HUES64 (cell line): ENCODE measurements at regions not wholly inside any gene's neighbourhood (a gene's known extent, or its start where the extent isn't known, plus 50 kb on each side); places are given as distances from the start of the nearest gene placed in this dataset.

ENCODE experiments used
- H3K27ac ChIP-seq: 2 replicates; pipeline ENCODE4 v1.7.0; 2013; ENCODE audit warnings: low read depth, low read length, inconsistent platforms
- H3K27me3 ChIP-seq: 2 replicates; pipeline ENCODE4 v1.6.1; 2013; ENCODE audit warnings: mild to moderate bottlenecking, low read length; ENCODE audit not compliant: insufficient read depth
- H3K36me3 ChIP-seq: 2 replicates; pipeline ENCODE4 v1.6.1; 2013; ENCODE audit warnings: mild to moderate bottlenecking, low read length; ENCODE audit not compliant: insufficient read depth
- H3K4me1 ChIP-seq: 2 replicates; pipeline ENCODE4 v1.6.1; 2013; ENCODE audit warnings: mild to moderate bottlenecking, low read length, moderate library complexity; ENCODE audit not compliant: insufficient read depth
- H3K4me3 ChIP-seq: 2 replicates; pipeline ENCODE4 v1.5.1; 2013; ENCODE audit warnings: mild to moderate bottlenecking, low read length, moderate library complexity
- H3K9ac ChIP-seq: 2 replicates; pipeline ENCODE4 v1.6.1; 2013; ENCODE audit warnings: mild to moderate bottlenecking, low read depth, low read length
- H3K9me3 ChIP-seq: 2 replicates; pipeline ENCODE4 v1.6.1; 2013; ENCODE audit warnings: low read depth, low read length; ENCODE audit not compliant: insufficient read depth
- WGBS: fragments of 150-250, 120-280 bp; methylation state at CpG from one replicate; pipeline ENCODE4 v1.1.7; 2013; ENCODE audit warnings: missing lambda C conversion rate; 5-methylcytosine and 5-hydroxymethylcytosine counted together

GRCh38 chr4:96558466-96558865 lies 718.6 kb downstream of the PDHA2 start:
- no peaks in the 10 kb centered on the region for H3K9me3 ChIP-seq
- 94% methylated on average over 2 of the region's 2 CpGs for WGBS
- H3K27ac ChIP-seq: no peak overlapping the region
- no peaks in the 10 kb centered on the region for H3K27me3 ChIP-seq
- no peak overlapping the region for H3K9ac ChIP-seq
- no peaks in the 10 kb centered on the region for H3K36me3 ChIP-seq
- no peaks in the 10 kb centered on the region for H3K4me1 ChIP-seq
- H3K4me3 ChIP-seq: no peak overlapping the region

DNA sequence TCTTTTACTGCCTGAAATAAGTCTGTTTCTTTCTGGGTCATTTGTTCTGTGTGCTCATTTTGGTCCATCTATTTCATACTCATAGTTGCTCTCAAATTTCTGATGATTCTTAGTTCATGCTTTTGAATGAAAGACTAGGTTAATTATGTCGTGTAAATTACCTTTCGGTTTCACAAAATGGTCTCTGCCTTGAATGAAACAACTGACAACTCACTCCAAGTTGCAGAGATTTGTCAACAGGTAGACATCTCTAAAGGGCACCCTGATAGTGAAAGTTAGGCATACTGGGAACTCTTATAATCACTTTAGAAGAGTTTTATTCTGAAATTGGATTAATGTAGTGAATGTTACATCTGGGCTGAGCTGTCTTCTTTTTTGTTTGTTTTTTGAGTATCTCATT lies 726.9 kb downstream of the PDHA2 start:
- Histone ChIP-seq H3K27me3 (no peaks in the 10 kb centered on the region), H3K9me3 (no peaks in the 10 kb centered on the region), H3K36me3 (no peaks in the 10 kb centered on the region), H3K4me1 (no peaks in the 10 kb centered on the region), H3K4me3 (no peak overlapping the region), H3K9ac (no peak overlapping the region), H3K27ac (no peak overlapping the region)
- WGBS: 96% methylated on average over 2 of the region's 2 CpGs

- Histone ChIP-seq H3K36me3 (no peaks in the 10 kb centered on the region), H3K27me3 (no peaks in the 10 kb centered on the region), H3K4me1 (no peaks in the 10 kb centered on the region), H3K9ac (no peak overlapping the region), H3K4me3 (no peak overlapping the region), H3K9me3 (no peaks in the 10 kb centered on the region), H3K27ac (no peak overlapping the region)
- 100% methylated on average over 1 of the region's 2 CpGs for WGBS
Measured at GRCh38 chr4:96585304-96585703, 745.4 kb downstream of the PDHA2 start.

DNA sequence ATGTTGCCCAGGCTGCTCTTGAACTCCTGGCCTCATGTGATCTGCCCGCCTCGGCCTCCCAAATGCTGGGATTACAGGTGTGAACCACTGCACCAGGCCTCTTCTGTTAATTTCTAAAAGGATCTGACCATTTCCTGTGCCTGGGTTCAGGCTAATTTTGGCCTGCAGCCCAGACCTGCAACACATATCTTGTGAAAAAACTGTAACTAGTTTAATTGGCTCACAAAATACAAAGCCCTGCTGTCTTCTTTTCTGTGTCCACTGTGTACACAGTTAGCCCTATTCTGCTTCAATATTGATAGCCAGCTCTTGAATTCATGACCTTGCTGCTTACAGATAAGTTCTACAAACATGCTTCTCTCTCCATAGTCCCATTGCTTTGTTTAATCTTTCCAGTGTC lies 753.5 kb downstream of the PDHA2 start:
- Histone ChIP-seq H3K36me3 (no peaks in the 10 kb centered on the region), H3K9me3 (no peaks in the 10 kb centered on the region), H3K4me3 (no peak overlapping the region), H3K9ac (no peak overlapping the region), H3K27me3 (no peaks in the 10 kb centered on the region), H3K4me1 (no peaks in the 10 kb centered on the region), H3K27ac (no peak overlapping the region)
- WGBS: 94% methylated on average over 2 of the region's 2 CpGs

DNA sequence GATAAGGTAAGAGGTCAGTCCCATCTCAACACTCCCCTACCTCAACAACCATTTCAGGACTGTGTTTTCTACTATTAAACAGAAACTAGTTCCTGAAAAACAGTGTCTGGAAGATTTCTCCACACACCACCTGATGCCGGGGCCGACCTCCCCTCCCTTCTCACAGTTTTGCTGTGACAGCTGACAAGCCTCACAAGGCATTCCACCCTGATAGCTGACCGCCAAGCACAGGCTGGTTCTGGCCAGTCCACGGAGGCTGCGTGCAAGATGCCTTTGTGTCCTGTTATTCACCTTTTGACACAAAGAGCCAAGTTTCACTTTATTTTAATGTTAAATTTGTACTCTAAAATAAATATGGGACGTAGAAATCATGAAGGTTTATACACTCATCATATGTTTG lies 758.6 kb downstream of the PDHA2 start:
- H3K9ac ChIP-seq: no peak overlapping the region
- no peaks in the 10 kb centered on the region for H3K9me3 ChIP-seq

DNA sequence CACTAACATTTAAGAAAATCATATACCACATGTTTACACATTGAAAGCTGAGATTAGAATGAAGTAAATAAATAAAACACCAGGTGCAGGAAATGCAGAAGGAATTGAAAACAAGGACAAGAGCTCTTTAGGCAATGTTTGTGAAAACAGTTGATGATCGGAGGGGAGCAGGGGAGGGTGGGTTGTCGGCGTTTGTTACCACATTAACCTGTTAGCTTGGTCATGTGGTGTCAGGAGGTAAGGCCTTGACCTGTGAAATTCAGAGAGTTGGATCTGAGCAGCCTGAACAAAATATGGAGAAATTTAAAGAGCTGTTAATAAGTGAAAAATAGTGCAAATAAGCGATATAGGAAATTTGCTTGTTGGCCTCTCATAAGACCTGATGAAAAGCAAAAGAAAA lies 759.9 kb downstream of the PDHA2 start:
- WGBS: 70% methylated on average over 3 of the region's 4 CpGs
- Histone ChIP-seq H3K27ac (no peak overlapping the region), H3K9ac (no peak overlapping the region), H3K4me3 (no peak overlapping the region), H3K4me1 (peaks cover 19% of the 10 kb centered on the region), H3K27me3 (no peaks in the 10 kb centered on the region), H3K36me3 (no peaks in the 10 kb centered on the region), H3K9me3 (no peaks in the 10 kb centered on the region)

More for the DNA sequence above, 758.6 kb downstream of the PDHA2 start:
- peaks cover 19% of the 10 kb centered on the region for H3K4me1 ChIP-seq
- H3K4me3 ChIP-seq: no peak overlapping the region
- 85% methylated on average over 5 of the region's 6 CpGs for WGBS
- no peaks in the 10 kb centered on the region for H3K27me3 ChIP-seq
- H3K36me3 ChIP-seq: no peaks in the 10 kb centered on the region
- no peak overlapping the region for H3K27ac ChIP-seq

- WGBS: 100% methylated on average over 2 of the region's 3 CpGs
Measured at GRCh38 chr4:96602661-96603060, 762.8 kb downstream of the PDHA2 start.

GRCh38 chr4:96603641-96604040 lies 763.7 kb downstream of the PDHA2 start:
- Histone ChIP-seq H3K27ac (no peak overlapping the region), H3K36me3 (no peaks in the 10 kb centered on the region), H3K9me3 (no peaks in the 10 kb centered on the region), H3K27me3 (no peaks in the 10 kb centered on the region), H3K9ac (no peak overlapping the region), H3K4me3 (no peak overlapping the region), H3K4me1 (peaks cover 17% of the 10 kb centered on the region)
- WGBS: 97% methylated on average over 3 of the region's 3 CpGs

More at GRCh38 chr4:96602661-96603060, 762.8 kb downstream of the PDHA2 start:
- Histone ChIP-seq H3K4me1 (peaks cover 19% of the 10 kb centered on the region), H3K9me3 (no peaks in the 10 kb centered on the region), H3K27me3 (no peaks in the 10 kb centered on the region), H3K4me3 (no peak overlapping the region), H3K9ac (no peak overlapping the region), H3K36me3 (no peaks in the 10 kb centered on the region), H3K27ac (no peak overlapping the region)

- Histone ChIP-seq H3K27ac (no peak overlapping the region), H3K9ac (no peak overlapping the region), H3K27me3 (no peaks in the 10 kb centered on the region), H3K9me3 (no peaks in the 10 kb centered on the region), H3K36me3 (no peaks in the 10 kb centered on the region), H3K4me1 (no peaks in the 10 kb centered on the region), H3K4me3 (no peak overlapping the region)
Measured at GRCh38 chr4:96606451-96606850, 766.6 kb downstream of the PDHA2 start.

DNA sequence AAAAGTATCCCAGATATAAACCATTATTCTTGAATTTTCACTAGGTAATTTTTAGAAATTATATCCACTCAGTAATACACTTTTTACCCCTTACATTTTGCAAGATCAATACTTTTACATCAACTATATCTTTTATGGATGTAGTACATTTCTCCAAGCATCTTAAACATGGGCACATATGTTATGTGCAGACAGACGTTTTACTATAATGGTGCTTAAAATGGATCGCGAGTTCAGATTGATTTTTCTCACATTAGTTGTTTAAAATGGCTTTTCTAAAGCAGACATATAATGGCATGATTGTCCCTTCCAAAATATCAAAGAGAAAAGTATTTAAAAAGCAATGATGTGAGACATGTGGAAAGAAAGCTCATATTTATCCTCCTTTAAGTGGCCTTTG lies 786.1 kb downstream of the PDHA2 start:
- Histone ChIP-seq H3K4me3 (no peak overlapping the region), H3K9ac (no peak overlapping the region), H3K9me3 (no peaks in the 10 kb centered on the region), H3K27me3 (no peaks in the 10 kb centered on the region), H3K27ac (no peak overlapping the region), H3K36me3 (no peaks in the 10 kb centered on the region), H3K4me1 (no peaks in the 10 kb centered on the region)
- 93% methylated on average over 3 of the region's 3 CpGs for WGBS

DNA sequence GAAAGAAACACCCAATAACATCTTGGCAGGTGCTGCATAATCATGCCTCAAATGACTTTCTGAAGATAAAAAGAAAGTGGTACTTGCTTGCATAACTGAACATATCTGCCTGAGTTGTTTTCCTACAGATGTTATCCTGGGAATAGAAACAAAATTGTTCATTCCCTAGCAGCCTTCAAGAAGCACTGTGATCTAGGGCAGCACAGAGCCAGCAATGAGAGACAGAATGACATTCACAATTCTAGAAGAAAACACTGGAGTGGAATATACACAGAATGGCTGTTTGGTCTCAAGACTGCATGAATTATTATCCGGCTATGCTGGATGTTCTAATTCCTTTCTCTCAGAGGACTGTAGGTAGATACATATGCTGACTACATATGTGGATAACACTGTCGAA lies 790.9 kb downstream of the PDHA2 start:
- no peak overlapping the region for H3K9ac ChIP-seq
- no peak overlapping the region for H3K4me3 ChIP-seq
- WGBS: 90% methylated on average over 2 of the region's 2 CpGs
- no peaks in the 10 kb centered on the region for H3K36me3 ChIP-seq
- no peaks in the 10 kb centered on the region for H3K4me1 ChIP-seq
- no peaks in the 10 kb centered on the region for H3K27me3 ChIP-seq
- H3K9me3 ChIP-seq: no peaks in the 10 kb centered on the region
- no peak overlapping the region for H3K27ac ChIP-seq

- Histone ChIP-seq H3K4me3 (no peak overlapping the region), H3K4me1 (peaks cover 8% of the 10 kb centered on the region; the same call in 1 of the 2 replicates), H3K36me3 (no peaks in the 10 kb centered on the region), H3K27ac (no peak overlapping the region), H3K27me3 (no peaks in the 10 kb centered on the region), H3K9ac (no peak overlapping the region), H3K9me3 (no peaks in the 10 kb centered on the region)
- WGBS: 100% methylated on average over 1 of the region's 1 CpG
Measured at GRCh38 chr4:96637971-96638412, 798.1 kb downstream of the PDHA2 start.
